Psoas muscle (tissue), 7 donors: ENCODE measurements at regions not wholly inside any gene's neighbourhood (a gene's known extent, or its start where the extent isn't known, plus 50 kb on each side); places are given as distances from the start of the nearest gene placed in this dataset.

Source experiments
- ATAC-seq, 4 donors: fragments of 200-7000 bp; cut with Tn5 transposase; one replicate each; pipeline ENCODE4 v1.9.1; 2020; ENCODE audit warnings: moderate library complexity in 3 of 4, mild to moderate bottlenecking in 2 of 4
- DNase-seq, 2 donors: peaks; one replicate each; pipeline ENCODE4 v3.0.0-alpha.2; 2020
- H3K27ac ChIP-seq: fragments of 200-600 bp; one replicate; pipeline ENCODE4 v1.8.0; 2022
- H3K27me3 ChIP-seq, 3 donors: fragments of 200-600 bp in 1 of 3; one replicate each; pipeline versions ENCODE4 v1.6.1 to v1.8.0; 2013 to 2022; ENCODE audit warnings: low read length in 2 of 3, mild to moderate bottlenecking in 2 of 3, moderate library complexity in 1 of 3; ENCODE audit not compliant: insufficient read depth in 3 of 3
- H3K36me3 ChIP-seq, 2 donors: fragments of 200-600 bp in 1 of 2; one replicate each; pipeline versions ENCODE4 v1.6.1 to v1.8.0; 2013 to 2022; ENCODE audit warnings: low read depth in 1 of 2, mild to moderate bottlenecking in 1 of 2, moderate library complexity in 1 of 2; ENCODE audit not compliant: insufficient read depth in 1 of 2
- H3K4me1 ChIP-seq: fragments of 200-600 bp; one replicate; pipeline ENCODE4 v1.8.0; 2022
- H3K4me3 ChIP-seq: fragments of 200-600 bp; one replicate; pipeline ENCODE4 v1.8.0; 2022; ENCODE audit warnings: mild to moderate bottlenecking
- H3K9me3 ChIP-seq: fragments of 200-600 bp; one replicate; pipeline ENCODE4 v1.8.0; 2022
- WGBS, 3 donors: extraction: QIAGEN DNeasy Blood & Tissue Kit; methylation state at CpG; one replicate each; pipeline versions ENCODE4 v1.1.6 to v1.1.7; 2013; 5-methylcytosine and 5-hydroxymethylcytosine counted together
- intact Hi-C, 2 donors: fragments of 100-400 bp; cut with DNase I; formaldehyde crosslinking; loops; one replicate each; pipeline versions ENCODE4 v1.11.0 to v1.14.2; 2022
- TF ChIP-seq, protein P1 (sequence below): fragments of 200-600 bp; IDR thresholded peaks from one replicate; pipeline ENCODE4 v1.8.0; 2022; ENCODE audit warnings: antibody characterized with exemption
- donor health status: healthy with polysubstance abuse.
- donor health status: DM: no; HTN: no; CAD: no; lungs with moderate emphysema.
- donor health status: Bipolar disorder and iron deficiency.
- donor health status: healthy.
- donor health status: DM: yes; HTN: yes; CAD: no.
- donor health status: DM: no; HTN: no; CAD: no.
- donor health status: DM: yes; HTN: yes; CAD: no.

DNA sequence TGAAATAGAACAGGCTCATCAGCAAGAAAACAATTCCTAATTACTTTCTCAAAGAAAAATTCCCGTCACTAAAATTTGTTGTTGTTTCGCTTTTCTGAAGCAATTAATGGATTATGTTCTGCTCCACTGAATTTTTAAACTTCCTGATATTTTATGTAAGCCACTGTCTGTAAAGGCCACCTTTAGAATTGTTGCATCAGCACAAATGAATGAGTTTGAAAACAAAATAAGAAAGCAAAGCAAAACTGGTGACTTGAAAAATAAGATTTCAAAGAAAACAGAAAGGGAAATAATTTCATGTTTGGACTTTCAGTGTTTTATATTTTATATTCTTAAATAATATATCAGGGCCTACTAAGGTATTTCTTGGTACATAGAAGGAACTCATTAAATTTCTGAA, 636.3 kb upstream of the TYRP1 start:
- TF ChIP-seq, protein P1, sequence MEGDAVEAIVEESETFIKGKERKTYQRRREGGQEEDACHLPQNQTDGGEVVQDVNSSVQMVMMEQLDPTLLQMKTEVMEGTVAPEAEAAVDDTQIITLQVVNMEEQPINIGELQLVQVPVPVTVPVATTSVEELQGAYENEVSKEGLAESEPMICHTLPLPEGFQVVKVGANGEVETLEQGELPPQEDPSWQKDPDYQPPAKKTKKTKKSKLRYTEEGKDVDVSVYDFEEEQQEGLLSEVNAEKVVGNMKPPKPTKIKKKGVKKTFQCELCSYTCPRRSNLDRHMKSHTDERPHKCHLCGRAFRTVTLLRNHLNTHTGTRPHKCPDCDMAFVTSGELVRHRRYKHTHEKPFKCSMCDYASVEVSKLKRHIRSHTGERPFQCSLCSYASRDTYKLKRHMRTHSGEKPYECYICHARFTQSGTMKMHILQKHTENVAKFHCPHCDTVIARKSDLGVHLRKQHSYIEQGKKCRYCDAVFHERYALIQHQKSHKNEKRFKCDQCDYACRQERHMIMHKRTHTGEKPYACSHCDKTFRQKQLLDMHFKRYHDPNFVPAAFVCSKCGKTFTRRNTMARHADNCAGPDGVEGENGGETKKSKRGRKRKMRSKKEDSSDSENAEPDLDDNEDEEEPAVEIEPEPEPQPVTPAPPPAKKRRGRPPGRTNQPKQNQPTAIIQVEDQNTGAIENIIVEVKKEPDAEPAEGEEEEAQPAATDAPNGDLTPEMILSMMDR = no peak
- Histone ChIP-seq H3K27me3 (no peaks in the 10 kb centered on the region), H3K27ac (no peak overlapping the region), H3K4me1 (no peaks in the 10 kb centered on the region), H3K4me3 (no peak overlapping the region), H3K9me3 (peaks cover 7% of the 10 kb centered on the region), H3K36me3 (no peaks in the 10 kb centered on the region)
- DNase-seq (no peak), ATAC-seq (no peak)
- intact Hi-C loops = no loop called here
- 81 to 87% (median 86%) methylated on average over 2 of the region's 2 CpGs for WGBS, 3 donors

DNA sequence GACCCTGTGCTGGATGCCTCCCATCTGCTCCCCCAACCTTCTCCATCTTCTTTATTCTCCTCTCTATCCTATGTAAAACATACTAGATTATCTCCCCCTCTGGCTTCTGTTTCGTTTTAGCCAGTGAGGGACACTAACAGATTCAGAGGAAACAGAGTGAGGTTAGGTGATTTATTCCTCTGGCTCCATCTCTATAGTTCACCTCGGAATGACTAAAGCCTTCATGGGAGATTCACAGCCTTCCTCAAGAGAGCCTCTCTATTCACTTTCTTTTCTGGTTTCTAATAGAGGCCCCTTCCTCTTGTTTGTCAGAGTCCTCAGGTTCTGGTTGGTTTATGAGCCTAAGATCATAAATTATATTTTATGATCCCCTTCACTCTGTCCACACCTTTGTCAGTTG, 633.1 kb upstream of the TYRP1 start:
- Histone ChIP-seq H3K4me3 (no peak overlapping the region), H3K4me1 (no peaks in the 10 kb centered on the region), H3K27me3 (no peaks in the 10 kb centered on the region), H3K27ac (no peak overlapping the region), H3K36me3 (no peaks in the 10 kb centered on the region), H3K9me3 (no peaks in the 10 kb centered on the region)
- TF ChIP-seq, protein P1 = no peak
- ATAC-seq = no peak
- WGBS, 3 donors = 4 to 15% (median 11%) methylated on average over 2 of the region's 2 CpGs
- intact Hi-C loops = no loop called here
- DNase-seq = no peak

DNA sequence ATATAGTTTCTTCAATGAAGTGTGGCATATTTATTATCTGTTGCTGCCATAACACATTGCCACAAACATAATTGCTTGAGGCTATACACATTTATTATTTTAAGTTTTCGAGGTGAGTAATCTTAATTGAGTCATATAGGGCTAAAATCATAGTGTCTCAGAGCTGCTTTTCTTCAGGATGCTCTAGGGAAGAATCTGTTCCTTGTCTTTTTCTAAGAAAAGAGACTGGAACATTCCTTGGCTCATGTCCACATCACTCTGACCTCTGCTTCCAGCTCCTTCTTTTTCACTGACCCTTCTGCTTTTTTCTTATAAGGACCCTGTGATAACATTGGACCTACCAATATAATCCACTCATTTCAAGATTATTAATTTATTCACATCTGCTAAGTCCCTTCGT, 632.4 kb upstream of the TYRP1 start:
- no peaks in the 10 kb centered on the region for H3K27me3 ChIP-seq
- DNase-seq (no peak), ATAC-seq (no peak)
- H3K27ac ChIP-seq = no peak overlapping the region
- no peaks in the 10 kb centered on the region for H3K9me3 ChIP-seq
- no peak overlapping the region for H3K4me3 ChIP-seq
- intact Hi-C loops = no loop called here
- TF ChIP-seq, protein P1 = no peak
- no peaks in the 10 kb centered on the region for H3K36me3 ChIP-seq
- WGBS, 3 donors = 54 to 85% (median 65%) methylated on average over 2 of the region's 2 CpGs
- H3K4me1 ChIP-seq = no peaks in the 10 kb centered on the region

DNA sequence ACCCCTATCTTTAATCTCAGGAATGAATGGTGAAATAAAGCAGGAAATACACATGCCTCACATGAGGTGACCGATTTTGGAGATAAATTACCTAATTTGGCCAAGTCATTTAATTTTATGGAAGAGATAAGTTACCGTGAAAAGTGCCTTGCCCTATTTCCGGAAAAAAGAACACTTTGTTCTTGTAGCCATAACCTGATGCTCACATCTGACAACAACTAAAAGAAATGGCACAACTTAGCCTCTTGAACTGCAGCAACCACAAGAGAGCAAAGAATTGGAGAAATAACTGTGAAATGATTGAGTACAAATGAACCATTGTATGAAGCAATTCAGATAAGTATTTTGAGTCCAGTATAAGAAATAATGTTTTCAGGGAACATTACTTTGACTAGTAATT, 628.1 kb upstream of the TYRP1 start:
- H3K9me3 ChIP-seq = no peaks in the 10 kb centered on the region
- no peaks in the 10 kb centered on the region for H3K4me1 ChIP-seq
- WGBS, 3 donors = 12 to 28% (median 13%) methylated on average over 3 of the region's 3 CpGs
- H3K36me3 ChIP-seq = no peaks in the 10 kb centered on the region
- intact Hi-C loops = no loop called here
- DNase-seq = no peak
- no peaks in the 10 kb centered on the region for H3K27me3 ChIP-seq
- H3K27ac ChIP-seq = no peak overlapping the region
- ATAC-seq = no peak
- H3K4me3 ChIP-seq = no peak overlapping the region
- TF ChIP-seq, protein P1 = no peak

DNA sequence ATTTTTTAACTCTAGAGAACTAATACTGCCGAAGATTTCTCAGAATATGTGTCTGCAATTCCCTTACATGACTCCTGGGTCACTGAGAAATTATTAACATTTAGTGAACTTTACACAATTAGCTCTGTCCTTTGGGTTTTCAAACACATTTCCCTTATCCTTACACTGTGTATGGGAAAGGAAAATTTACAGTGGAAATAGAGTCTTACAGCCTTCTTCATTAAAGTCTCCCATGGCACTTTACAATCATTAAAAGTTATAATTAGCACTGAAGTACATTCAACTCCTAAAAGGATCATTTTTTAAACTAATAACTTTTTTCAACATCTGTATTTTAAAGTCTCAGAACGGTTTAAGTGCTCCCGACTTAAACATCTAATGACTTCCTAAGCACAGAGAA, 627.5 kb upstream of the TYRP1 start:
- Histone ChIP-seq H3K36me3 (no peaks in the 10 kb centered on the region), H3K4me1 (no peaks in the 10 kb centered on the region), H3K27ac (no peak overlapping the region), H3K4me3 (no peak overlapping the region), H3K27me3 (no peaks in the 10 kb centered on the region), H3K9me3 (no peaks in the 10 kb centered on the region)
- 57 to 59% (median 59%) methylated on average over 3 of the region's 3 CpGs for WGBS, 3 donors
- no peak for ATAC-seq
- DNase-seq = no peak
- TF ChIP-seq, protein P1 = no peak
- intact Hi-C loops = no loop called here
